OCI-LY1 (cell line): ENCODE measurements at regions not wholly inside any gene's neighbourhood (a gene's known extent, or its start where the extent isn't known, plus 50 kb on each side); places are given as distances from the start of the nearest gene placed in this dataset.
A peak's percentile ranks its signal among the peaks of the same experiment; 100 is the strongest.

ENCODE experiments used
- H2AFZ ChIP-seq: fragments of 200-600 bp; sonication (generic), shearing (Covaris generic); 2 replicates; pipeline ENCODE4 v1.6.0; 2014; ENCODE audit warnings: antibody characterized with exemption, mild to moderate bottlenecking, low read length
- H3F3A ChIP-seq: fragments of 200-600 bp; sonication (generic), shearing (Covaris generic); 2 replicates; pipeline ENCODE4 v1.6.0; 2014; ENCODE audit warnings: mild to moderate bottlenecking, antibody characterized with exemption, low read length, moderate library complexity; ENCODE audit not compliant: insufficient read depth
- H3K27ac ChIP-seq: fragments of 200-600 bp; sonication (generic); 2 replicates; pipeline ENCODE4 v1.5.1; 2014; ENCODE audit warnings: low read length, mixed run types, mild to moderate bottlenecking, low read depth; ENCODE audit not compliant: poor library complexity, severe bottlenecking
- H3K27me3 ChIP-seq: fragments of 200-600 bp; sonication (generic); 2 replicates; pipeline ENCODE4 v1.6.0; 2014; ENCODE audit warnings: antibody characterized with exemption, mild to moderate bottlenecking, low read length, moderate library complexity; ENCODE audit not compliant: insufficient read depth
- H3K36me3 ChIP-seq: fragments of 200-600 bp; sonication (generic); 2 replicates; pipeline ENCODE4 v1.6.1; 2014; ENCODE audit warnings: mild to moderate bottlenecking, antibody characterized with exemption, low read length, moderate library complexity, mixed read lengths; ENCODE audit not compliant: insufficient read depth
- H3K4me1 ChIP-seq: fragments of 200-600 bp; sonication (generic); 2 replicates; pipeline ENCODE4 v1.5.1; 2014; ENCODE audit warnings: mild to moderate bottlenecking, low read length, moderate library complexity; ENCODE audit not compliant: insufficient read depth, severe bottlenecking
- H3K4me2 ChIP-seq: fragments of 200-600 bp; sonication (generic), shearing (Covaris generic); 2 replicates; pipeline ENCODE4 v1.6.1; 2014; ENCODE audit warnings: low read length
- H3K4me3 ChIP-seq: fragments of 200-600 bp; sonication (generic); 2 replicates; pipeline ENCODE4 v1.5.1; 2014; ENCODE audit warnings: low read length, low read depth, mild to moderate bottlenecking, mixed read lengths; ENCODE audit not compliant: poor library complexity, severe bottlenecking
- H3K79me2 ChIP-seq: fragments of 200-600 bp; shearing (Covaris generic); 2 replicates; pipeline ENCODE4 v1.6.1; 2016; ENCODE audit warnings: mixed run types, low read length, mixed read lengths; ENCODE audit not compliant: insufficient read depth
- H3K9ac ChIP-seq: fragments of 200-600 bp; sonication (generic), shearing (Covaris generic); 2 replicates; pipeline ENCODE4 v1.6.1; 2014; ENCODE audit warnings: mild to moderate bottlenecking, low read length, mixed read lengths
- H3K9me2 ChIP-seq: fragments of 200-600 bp; sonication (generic), shearing (Covaris generic); 2 replicates; pipeline ENCODE4 v1.6.1; 2014; ENCODE audit warnings: low read depth, mild to moderate bottlenecking, low read length, mixed read lengths
- H3K9me3 ChIP-seq: fragments of 200-600 bp; shearing (Covaris generic); 2 replicates; pipeline ENCODE4 v1.6.1; 2014; ENCODE audit warnings: low read length, mixed read lengths
- H4K20me1 ChIP-seq: fragments of 200-600 bp; sonication (generic), shearing (Covaris generic); 2 replicates; pipeline ENCODE4 v1.6.0; 2016; ENCODE audit warnings: mild to moderate bottlenecking, low read length; ENCODE audit not compliant: insufficient read depth
- EZH2 ChIP-seq: fragments of 200-600 bp; sonication (generic), shearing (Covaris generic); IDR thresholded peaks from 2 replicates; pipeline ENCODE4 v1.8.0; 2017; ENCODE audit warnings: borderline replicate concordance, mixed run types, mild to moderate bottlenecking, antibody characterized with exemption, low read length, moderate library complexity, mixed read lengths
- TF ChIP-seq, protein P1 (sequence below): fragments of 200-600 bp; sonication (generic), shearing (Covaris generic); IDR thresholded peaks from 2 replicates; pipeline ENCODE4 v1.5.1; 2017; ENCODE audit warnings: mild to moderate bottlenecking, antibody characterized with exemption, low read length, moderate library complexity, mixed read lengths

DNA sequence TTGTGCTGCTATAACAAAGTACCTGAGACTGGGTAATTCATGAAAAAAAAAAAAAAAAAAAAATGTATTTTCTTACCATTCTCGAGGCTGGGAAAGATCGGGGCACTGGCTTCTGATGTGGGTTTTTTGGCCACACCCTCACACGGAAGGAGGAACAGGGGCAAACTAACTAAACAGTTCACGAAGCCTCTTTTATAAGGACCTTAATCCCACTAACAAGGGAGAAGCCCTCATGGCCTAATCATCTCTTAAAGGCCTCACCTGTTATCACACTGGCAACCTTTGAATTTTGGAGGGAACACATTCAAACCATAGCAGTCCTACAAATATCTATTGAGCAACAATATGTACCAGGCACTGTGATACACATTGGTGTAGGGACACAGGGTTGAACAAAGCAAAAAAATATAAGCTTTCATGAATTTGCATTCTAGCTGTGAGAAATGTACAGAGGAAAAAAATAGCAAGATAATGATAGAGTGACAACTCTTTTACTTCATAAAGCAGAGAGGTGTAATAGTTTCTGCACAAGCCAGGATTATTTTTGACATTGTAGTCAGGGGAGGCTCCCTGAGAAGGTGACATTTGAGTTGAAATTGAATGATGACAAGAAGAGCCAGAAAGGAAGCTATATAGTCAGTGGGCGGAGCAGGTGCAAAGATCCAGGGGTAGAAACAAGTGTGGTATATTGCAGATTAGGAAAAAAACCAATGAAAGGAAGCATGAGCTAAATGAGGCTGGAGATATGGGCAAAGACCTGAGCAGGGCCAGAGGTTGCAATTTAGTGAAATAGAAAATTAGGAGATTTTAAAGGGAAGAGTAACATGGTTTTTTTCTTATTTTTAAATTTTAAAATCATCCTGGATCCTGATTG, 68.1 kb upstream of the GRAMD2B start:
- Histone ChIP-seq H2AFZ (no peak overlapping the region; the same call in 1 of the 2 replicates), H3K4me2 (no peak overlapping the region), H3K27me3 (no peaks in the 10 kb centered on the region), H3K4me1 (peaks cover 7% of the 10 kb centered on the region), H3K9me2 (no peaks in the 10 kb centered on the region), H3K9ac (no peak overlapping the region), H3K36me3 (no peaks in the 10 kb centered on the region), H3K9me3 (no peaks in the 10 kb centered on the region), H3K4me3 (no peak overlapping the region), H3F3A (no peaks in the 10 kb centered on the region), H3K27ac (no peak overlapping the region), H4K20me1 (no peaks in the 10 kb centered on the region), H3K79me2 (no peaks in the 10 kb centered on the region)
- TF ChIP-seq, protein P1, sequence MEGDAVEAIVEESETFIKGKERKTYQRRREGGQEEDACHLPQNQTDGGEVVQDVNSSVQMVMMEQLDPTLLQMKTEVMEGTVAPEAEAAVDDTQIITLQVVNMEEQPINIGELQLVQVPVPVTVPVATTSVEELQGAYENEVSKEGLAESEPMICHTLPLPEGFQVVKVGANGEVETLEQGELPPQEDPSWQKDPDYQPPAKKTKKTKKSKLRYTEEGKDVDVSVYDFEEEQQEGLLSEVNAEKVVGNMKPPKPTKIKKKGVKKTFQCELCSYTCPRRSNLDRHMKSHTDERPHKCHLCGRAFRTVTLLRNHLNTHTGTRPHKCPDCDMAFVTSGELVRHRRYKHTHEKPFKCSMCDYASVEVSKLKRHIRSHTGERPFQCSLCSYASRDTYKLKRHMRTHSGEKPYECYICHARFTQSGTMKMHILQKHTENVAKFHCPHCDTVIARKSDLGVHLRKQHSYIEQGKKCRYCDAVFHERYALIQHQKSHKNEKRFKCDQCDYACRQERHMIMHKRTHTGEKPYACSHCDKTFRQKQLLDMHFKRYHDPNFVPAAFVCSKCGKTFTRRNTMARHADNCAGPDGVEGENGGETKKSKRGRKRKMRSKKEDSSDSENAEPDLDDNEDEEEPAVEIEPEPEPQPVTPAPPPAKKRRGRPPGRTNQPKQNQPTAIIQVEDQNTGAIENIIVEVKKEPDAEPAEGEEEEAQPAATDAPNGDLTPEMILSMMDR = no peak
- no peak for TF ChIP-seq EZH2

DNA sequence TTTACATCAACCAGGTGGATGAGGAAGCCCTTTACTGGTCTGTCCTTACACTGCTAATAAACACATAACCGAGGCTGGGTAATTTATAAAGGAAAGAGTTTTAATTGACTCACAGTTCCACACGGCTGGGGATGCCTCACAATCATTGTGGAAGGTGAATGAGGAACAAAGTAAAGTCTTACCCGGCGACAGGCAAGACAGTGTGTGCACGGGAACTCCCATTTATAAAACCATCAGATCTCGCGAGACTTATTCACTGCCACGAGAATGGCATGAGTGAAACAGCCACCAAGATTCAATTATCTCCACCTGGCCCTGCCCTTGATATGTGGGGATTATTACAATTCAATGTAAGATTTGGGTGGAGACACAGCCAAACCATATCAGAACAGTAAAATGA, 67.3 kb upstream of the GRAMD2B start:
- Histone ChIP-seq H3K79me2 (no peaks in the 10 kb centered on the region), H3K4me1 (peaks cover 7% of the 10 kb centered on the region), H3K27ac (no peak overlapping the region), H3K27me3 (no peaks in the 10 kb centered on the region), H3K4me3 (peak overlapping the region; percentile 7), H2AFZ (no peak overlapping the region; the same call in 1 of the 2 replicates), H3K9ac (no peak overlapping the region), H4K20me1 (no peaks in the 10 kb centered on the region), H3F3A (no peaks in the 10 kb centered on the region), H3K4me2 (peak overlapping the region; percentile 18; the same call in 1 of the 2 replicates), H3K36me3 (no peaks in the 10 kb centered on the region), H3K9me3 (no peaks in the 10 kb centered on the region), H3K9me2 (no peaks in the 10 kb centered on the region)
- TF ChIP-seq, protein P1 = no peak
- TF ChIP-seq EZH2 = no peak

DNA sequence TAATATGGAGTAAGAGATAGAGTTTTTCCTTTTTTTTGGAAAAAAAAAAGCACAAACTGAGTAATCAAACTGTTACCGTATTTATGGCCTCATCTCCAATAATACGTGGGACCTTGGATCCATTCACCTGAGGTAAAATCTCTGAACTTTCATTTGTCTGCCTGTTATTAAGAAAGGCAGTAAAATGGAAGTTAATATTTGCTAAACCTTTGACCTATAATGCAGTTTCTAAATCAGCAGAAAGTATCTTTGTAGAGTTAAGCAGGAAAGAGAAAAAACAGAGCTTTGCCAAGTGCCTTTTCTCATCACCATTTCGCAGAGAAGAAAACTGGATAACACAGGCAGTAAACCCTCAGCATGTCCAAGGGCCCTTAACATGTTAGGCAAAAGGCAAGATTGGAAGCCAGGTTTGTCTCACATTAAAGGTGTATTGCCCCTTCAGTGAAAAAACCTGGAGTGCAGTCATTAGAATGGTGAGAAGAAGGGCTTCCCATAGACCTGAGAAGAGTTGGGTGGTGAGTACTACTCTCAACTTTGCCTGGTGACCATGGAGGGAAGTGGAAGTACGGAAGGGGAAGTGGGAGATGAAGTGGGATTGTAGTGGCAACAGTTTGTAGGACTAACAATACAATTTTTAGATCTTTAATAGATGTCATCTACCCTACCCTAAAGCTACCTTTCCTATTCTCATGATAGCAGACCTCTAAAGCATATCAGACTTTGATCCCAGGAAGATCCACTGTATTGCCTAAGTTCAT, 65.4 kb upstream of the GRAMD2B start:
- Histone ChIP-seq H3K27me3 (no peaks in the 10 kb centered on the region), H3K79me2 (no peaks in the 10 kb centered on the region), H3K4me1 (peaks cover 7% of the 10 kb centered on the region), H4K20me1 (no peaks in the 10 kb centered on the region), H3K4me2 (no peak overlapping the region), H3F3A (no peaks in the 10 kb centered on the region), H3K36me3 (no peaks in the 10 kb centered on the region), H3K9ac (no peak overlapping the region), H3K27ac (no peak overlapping the region), H2AFZ (no peak overlapping the region), H3K9me2 (no peaks in the 10 kb centered on the region), H3K4me3 (no peak overlapping the region), H3K9me3 (no peaks in the 10 kb centered on the region)
- TF ChIP-seq, protein P1 = no peak
- TF ChIP-seq EZH2 = no peak
